Gastroesophageal sphincter (tissue), 3 donors: ENCODE measurements at regions not wholly inside any gene's neighbourhood (a gene's known extent, or its start where the extent isn't known, plus 50 kb on each side); places are given as distances from the start of the nearest gene placed in this dataset.

Experiments
- CTCF ChIP-seq, 4 experiments: fragments of 200-600 bp in 2 of 4; fragments of 450-650 bp in 2 of 4; sonication (generic) in 1 of 4; IDR thresholded peaks; one replicate each; pipeline ENCODE4 v1.5.1; 2017 to 2019; ENCODE audit warnings: antibody characterized with exemption in 4 of 4, mild to moderate bottlenecking in 2 of 4, moderate library complexity in 2 of 4
- POLR2A ChIP-seq, 2 donors: fragments of 450-650 bp; IDR thresholded peaks; one replicate each; pipeline ENCODE4 v1.6.1; 2017; ENCODE audit warnings: antibody characterized with exemption in 2 of 2, mild to moderate bottlenecking in 2 of 2, moderate library complexity in 1 of 2

- TF ChIP-seq CTCF (IDR thresholded peaks at IDR 0.05) (no peak), POLR2A (IDR thresholded peaks at IDR 0.05) (peak in 1 of 2 donors; percentile 16)
These were observed 133.6 kb downstream of the TM2D1 start for GRCh38 chr1:61591351-61591750.
